GM12865 (cell line): ENCODE measurements at regions not wholly inside any gene's neighbourhood (a gene's known extent, or its start where the extent isn't known, plus 50 kb on each side); places are given as distances from the start of the nearest gene placed in this dataset.

Experiments used
- DNase-seq: peaks from one replicate; pipeline ENCODE4 v3.0.0; 2010; ENCODE audit warnings: low read depth
- H3K4me3 ChIP-seq: 2 replicates; pipeline ENCODE4 v1.5.1; 2011; ENCODE audit warnings: mild to moderate bottlenecking, low read depth, low read length, control low read depth
- TF ChIP-seq, protein P1 (sequence below): IDR thresholded peaks from 2 replicates; pipeline ENCODE4 v1.5.1; 2011; ENCODE audit warnings: low read length, control low read depth, low read depth, inconsistent platforms; ENCODE audit not compliant: insufficient read depth; ENCODE audit errors: missing control alignments

DNA sequence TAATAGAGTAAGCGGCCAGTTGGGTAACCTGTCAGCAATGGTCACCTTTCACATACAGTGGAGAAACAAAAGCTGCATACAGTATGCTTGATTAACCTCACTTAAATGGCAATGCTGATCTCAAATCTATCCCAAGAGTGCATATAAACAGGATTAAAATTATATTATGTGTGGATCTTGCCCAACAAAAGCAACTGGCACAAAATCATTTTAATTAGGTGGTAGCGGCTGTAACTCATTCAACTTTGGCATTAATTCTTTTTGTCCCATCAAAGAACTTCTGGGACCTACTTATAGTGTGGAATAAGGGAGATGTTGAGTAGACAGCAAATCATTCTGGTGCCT is 167.8 kb upstream of the VRK2 start:
- no peak for DNase-seq
- TF ChIP-seq, protein P1, sequence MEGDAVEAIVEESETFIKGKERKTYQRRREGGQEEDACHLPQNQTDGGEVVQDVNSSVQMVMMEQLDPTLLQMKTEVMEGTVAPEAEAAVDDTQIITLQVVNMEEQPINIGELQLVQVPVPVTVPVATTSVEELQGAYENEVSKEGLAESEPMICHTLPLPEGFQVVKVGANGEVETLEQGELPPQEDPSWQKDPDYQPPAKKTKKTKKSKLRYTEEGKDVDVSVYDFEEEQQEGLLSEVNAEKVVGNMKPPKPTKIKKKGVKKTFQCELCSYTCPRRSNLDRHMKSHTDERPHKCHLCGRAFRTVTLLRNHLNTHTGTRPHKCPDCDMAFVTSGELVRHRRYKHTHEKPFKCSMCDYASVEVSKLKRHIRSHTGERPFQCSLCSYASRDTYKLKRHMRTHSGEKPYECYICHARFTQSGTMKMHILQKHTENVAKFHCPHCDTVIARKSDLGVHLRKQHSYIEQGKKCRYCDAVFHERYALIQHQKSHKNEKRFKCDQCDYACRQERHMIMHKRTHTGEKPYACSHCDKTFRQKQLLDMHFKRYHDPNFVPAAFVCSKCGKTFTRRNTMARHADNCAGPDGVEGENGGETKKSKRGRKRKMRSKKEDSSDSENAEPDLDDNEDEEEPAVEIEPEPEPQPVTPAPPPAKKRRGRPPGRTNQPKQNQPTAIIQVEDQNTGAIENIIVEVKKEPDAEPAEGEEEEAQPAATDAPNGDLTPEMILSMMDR: no peak
- H3K4me3 ChIP-seq: no peak overlapping the region

DNA sequence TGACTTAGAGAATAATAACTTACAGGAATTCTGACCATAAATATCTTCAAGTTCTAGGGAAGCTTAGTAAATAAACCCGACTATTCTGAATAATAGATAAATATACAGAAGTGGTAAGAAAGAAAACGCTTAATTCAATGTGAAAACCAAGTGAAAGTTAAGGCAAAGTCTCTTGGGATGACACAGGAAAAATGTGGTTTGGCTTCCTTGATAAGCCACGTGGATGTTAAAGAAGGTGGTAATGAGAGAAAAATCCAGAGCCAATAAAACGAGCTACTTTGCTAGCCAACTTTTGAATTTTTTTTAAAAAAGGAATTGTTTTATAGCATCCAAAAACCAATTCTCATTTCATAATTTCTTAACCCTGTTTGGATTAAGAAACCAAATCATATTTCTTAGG is 166.2 kb upstream of the VRK2 start:
- TF ChIP-seq, protein P1: no peak
- no peak overlapping the region for H3K4me3 ChIP-seq
- no peak for DNase-seq

DNA sequence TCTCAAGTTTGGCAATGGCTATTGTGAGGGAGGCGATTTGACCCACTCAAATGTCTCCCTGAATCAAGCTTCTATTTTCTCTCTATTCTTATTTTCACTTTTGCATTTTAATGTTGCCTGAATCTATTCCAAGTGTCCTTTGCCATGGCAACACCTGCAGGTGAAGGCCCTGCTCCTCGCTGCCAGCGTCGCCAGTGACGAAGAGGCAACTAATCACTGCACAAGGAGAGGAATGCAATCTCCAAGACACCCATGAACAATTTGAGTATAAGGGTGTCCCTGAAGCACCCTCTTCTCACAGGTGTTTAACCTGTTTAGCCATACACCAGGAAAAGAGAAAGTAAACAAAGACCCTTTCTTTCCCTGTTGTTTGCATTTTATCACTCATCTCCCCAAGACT is 165.6 kb upstream of the VRK2 start:
- TF ChIP-seq, protein P1: no peak
- DNase-seq: no peak
- H3K4me3 ChIP-seq: no peak overlapping the region

DNA sequence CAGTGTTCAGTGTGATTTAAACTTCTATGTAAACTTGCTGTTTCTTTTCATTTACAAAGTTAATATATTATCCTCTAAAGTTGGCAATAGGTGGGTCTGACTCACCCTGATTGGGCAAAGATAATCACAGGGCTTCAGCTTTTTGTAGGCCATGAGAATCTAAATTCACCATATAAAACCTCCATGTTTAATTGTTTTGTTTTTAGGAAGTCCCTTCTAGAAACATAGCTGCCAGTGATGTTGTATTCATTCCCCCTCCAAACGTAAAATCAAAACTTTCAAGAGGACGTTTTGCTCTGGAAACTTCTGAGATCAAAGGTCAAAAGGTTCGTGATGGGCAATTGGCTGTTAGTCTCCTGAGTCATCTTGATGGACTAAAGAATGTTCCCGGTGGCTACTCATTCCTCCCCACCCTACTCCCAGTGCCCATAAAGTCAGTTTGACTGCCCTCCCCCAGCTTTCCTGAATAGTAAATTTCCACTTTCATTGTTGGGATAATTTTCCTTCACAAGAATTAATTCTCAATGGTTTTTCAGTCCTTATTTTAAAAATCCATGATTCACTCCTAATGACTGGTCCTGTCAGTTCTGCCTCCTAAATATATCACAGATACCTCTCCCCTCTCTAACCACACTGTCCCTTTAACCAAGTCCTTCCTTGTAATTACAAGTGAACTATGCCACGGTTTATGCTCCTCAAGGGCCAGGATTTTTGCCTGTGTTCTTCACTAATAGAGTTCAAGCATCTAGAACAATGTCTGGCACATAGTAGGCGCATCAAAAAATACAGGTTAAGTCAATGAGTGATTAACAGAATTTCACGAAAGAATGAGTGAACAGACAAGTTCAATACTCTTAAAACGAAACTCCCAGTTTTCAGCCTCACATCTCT is 164.4 kb upstream of the VRK2 start:
- DNase-seq: no peak
- TF ChIP-seq, protein P1: no peak
- H3K4me3 ChIP-seq: no peak overlapping the region

DNA sequence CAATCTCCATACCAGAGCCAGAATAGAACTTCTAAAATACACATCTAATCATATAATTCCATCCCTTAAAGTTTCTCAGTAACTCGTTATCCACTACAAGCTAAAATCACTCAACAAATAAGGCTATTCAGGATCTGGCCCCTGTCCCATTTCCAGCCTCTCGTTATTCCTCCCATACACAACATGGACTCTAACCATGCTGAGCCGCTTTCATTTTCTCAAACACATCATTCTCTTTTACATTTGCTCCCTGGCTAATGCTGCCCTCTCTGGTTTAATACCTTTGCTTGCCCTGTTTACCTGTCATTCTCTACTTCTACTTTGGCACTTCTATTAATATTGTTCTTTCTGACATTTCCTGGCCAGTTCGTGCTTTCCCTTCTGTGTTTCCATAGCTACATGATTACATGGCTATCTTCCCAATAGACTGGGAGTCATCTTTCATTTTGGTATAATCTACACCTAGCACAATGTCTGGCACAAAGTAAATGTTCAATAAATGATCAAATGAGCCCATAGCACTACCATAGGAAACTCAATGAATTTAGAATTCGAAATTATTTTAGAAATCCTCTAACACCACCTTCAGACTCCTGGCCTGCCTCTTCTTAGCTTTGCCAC is 163.6 kb upstream of the VRK2 start:
- TF ChIP-seq, protein P1: no peak

DNA sequence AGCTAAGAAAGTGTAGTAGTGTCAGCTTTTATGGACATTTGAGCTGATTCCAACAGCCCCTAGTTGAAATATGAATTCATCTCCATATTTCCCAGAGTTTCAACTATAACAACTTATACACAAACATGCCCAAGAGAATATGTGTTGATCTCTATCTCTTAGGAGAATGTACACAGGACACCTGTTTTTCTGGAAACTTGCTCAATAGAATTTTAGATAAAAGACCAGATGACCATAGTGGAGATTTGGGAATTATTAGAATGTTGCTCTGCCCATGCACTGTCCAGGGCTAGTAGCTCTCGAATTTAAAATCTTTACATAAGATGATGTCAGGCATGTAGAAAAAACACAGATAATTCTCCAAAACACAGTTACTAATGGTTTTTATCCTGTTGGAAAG is 162.3 kb upstream of the VRK2 start:
- H3K4me3 ChIP-seq: no peak overlapping the region
- TF ChIP-seq, protein P1: no peak
- DNase-seq: no peak

More for the DNA sequence above, 163.6 kb upstream of the VRK2 start:
- H3K4me3 ChIP-seq: no peak overlapping the region
- no peak for DNase-seq

DNA sequence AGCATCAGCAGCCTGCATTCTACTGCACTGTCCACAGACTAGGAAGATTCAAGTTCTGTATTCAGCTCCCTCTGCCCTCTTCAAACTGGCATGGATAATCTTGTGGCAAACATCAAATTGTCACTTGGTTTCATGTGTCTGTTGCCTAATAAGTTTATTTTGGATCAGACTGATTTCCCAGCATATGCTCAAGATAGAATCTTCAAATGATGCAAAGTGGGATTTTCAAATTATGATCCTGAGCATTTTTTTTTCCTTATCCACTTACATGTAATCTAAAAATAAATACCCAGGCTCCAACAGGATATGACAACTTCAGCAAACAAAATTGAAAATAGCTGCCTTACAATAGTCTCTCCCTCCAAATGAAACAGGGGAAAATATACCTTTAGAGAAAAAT is 160.9 kb upstream of the VRK2 start:
- no peak overlapping the region for H3K4me3 ChIP-seq
- no peak for DNase-seq
- TF ChIP-seq, protein P1: no peak
